H9 (cell line): ENCODE measurements at regions not wholly inside any gene's neighbourhood (a gene's known extent, or its start where the extent isn't known, plus 50 kb on each side); places are given as distances from the start of the nearest gene placed in this dataset.

Experiments used
- DNase-seq: peaks from one replicate; pipeline ENCODE4 v3.0.0-alpha.2; 2017
- H2AFZ ChIP-seq: one replicate; pipeline ENCODE4 v1.6.1; 2013; ENCODE audit warnings: mild to moderate bottlenecking, low read length, control low read depth, moderate library complexity
- H2AK5ac ChIP-seq: 2 replicates; pipeline ENCODE4 v1.6.1; 2013; ENCODE audit warnings: low read length, control low read depth, mixed read lengths; ENCODE audit not compliant: insufficient read length
- H2BK120ac ChIP-seq: one replicate; pipeline ENCODE4 v1.6.1; 2013; ENCODE audit warnings: low read depth, mild to moderate bottlenecking, low read length, control low read depth, inconsistent platforms; ENCODE audit not compliant: poor library complexity, severe bottlenecking
- H2BK12ac ChIP-seq: 2 replicates; pipeline ENCODE4 v1.6.1; 2013; ENCODE audit warnings: low read length, control low read depth, mixed read lengths, low read depth; ENCODE audit not compliant: insufficient read length
- H2BK15ac ChIP-seq: 2 replicates; pipeline ENCODE4 v1.6.1; 2013; ENCODE audit warnings: low read depth, low read length, control low read depth
- H2BK20ac ChIP-seq: one replicate; pipeline ENCODE4 v1.6.1; 2013; ENCODE audit warnings: low read depth, mild to moderate bottlenecking, low read length, control low read depth, inconsistent platforms; ENCODE audit not compliant: poor library complexity, severe bottlenecking
- H2BK5ac ChIP-seq: 2 replicates; pipeline ENCODE4 v1.6.1; 2013; ENCODE audit warnings: low read length, control low read depth, mixed read lengths; ENCODE audit not compliant: insufficient read length
- H3K14ac ChIP-seq: 2 replicates; pipeline ENCODE4 v1.6.1; 2013; ENCODE audit warnings: low read length, control low read depth; ENCODE audit not compliant: insufficient read depth
- H3K18ac ChIP-seq: 2 replicates; pipeline ENCODE4 v1.6.1; 2013; ENCODE audit warnings: low read depth, mild to moderate bottlenecking, mixed read lengths, low read length, control low read depth; ENCODE audit not compliant: insufficient read length
- H3K23ac ChIP-seq: 2 replicates; pipeline ENCODE4 v1.6.1; 2013; ENCODE audit warnings: low read length, control low read depth, mixed read lengths, low read depth; ENCODE audit not compliant: insufficient read length
- H3K23me2 ChIP-seq: 2 replicates; pipeline ENCODE4 v1.6.1; 2013; ENCODE audit warnings: low read depth, mild to moderate bottlenecking, mixed read lengths, low read length, control low read depth; ENCODE audit not compliant: insufficient read length, poor library complexity, severe bottlenecking
- H3K27ac ChIP-seq: 2 replicates; pipeline ENCODE4 v1.5.1; 2013; ENCODE audit warnings: low read length, control low read depth, mixed read lengths, low read depth; ENCODE audit not compliant: insufficient read length
- H3K27me3 ChIP-seq: 2 replicates; pipeline ENCODE4 v1.6.1; 2013; ENCODE audit warnings: low read length, control low read depth, inconsistent platforms; ENCODE audit not compliant: insufficient read depth
- H3K4ac ChIP-seq: 2 replicates; pipeline ENCODE4 v1.6.1; 2013; ENCODE audit warnings: low read depth, mild to moderate bottlenecking, control low read depth, inconsistent platforms, low read length, moderate library complexity
- H3K4me1 ChIP-seq: 2 replicates; pipeline ENCODE4 v1.6.1; 2013; ENCODE audit warnings: low read length, control low read depth, inconsistent platforms; ENCODE audit not compliant: insufficient read depth
- H3K4me2 ChIP-seq: 2 replicates; pipeline ENCODE4 v1.6.1; 2013; ENCODE audit warnings: low read length, control low read depth, mixed read lengths; ENCODE audit not compliant: insufficient read length, insufficient read depth
- H3K56ac ChIP-seq: 2 replicates; pipeline ENCODE4 v1.6.1; 2013; ENCODE audit warnings: low read depth, mild to moderate bottlenecking, mixed read lengths, low read length, control low read depth; ENCODE audit not compliant: insufficient read length
- H3K79me1 ChIP-seq: 2 replicates; pipeline ENCODE4 v1.6.1; 2013; ENCODE audit warnings: low read depth, mild to moderate bottlenecking, moderate library complexity, low read length, control low read depth, inconsistent platforms; ENCODE audit not compliant: insufficient read depth, poor library complexity, severe bottlenecking
- H3K79me2 ChIP-seq: 2 replicates; pipeline ENCODE4 v1.6.1; 2013; ENCODE audit warnings: low read length, control low read depth, inconsistent platforms; ENCODE audit not compliant: insufficient read depth
- H3K9ac ChIP-seq: 2 replicates; pipeline ENCODE4 v1.6.1; 2013; ENCODE audit warnings: low read length, control low read depth, mixed read lengths; ENCODE audit not compliant: insufficient read length; ENCODE audit errors: extremely low read depth
- H3K9me3 ChIP-seq: one replicate; pipeline ENCODE4 v1.6.1; 2013; ENCODE audit warnings: low read depth, low read length, inconsistent platforms; ENCODE audit not compliant: control insufficient read depth
- H3T11ph ChIP-seq: one replicate; pipeline ENCODE4 v1.6.1; 2013; ENCODE audit warnings: mild to moderate bottlenecking, low read length, control low read depth, inconsistent platforms
- H4K20me1 ChIP-seq: one replicate; pipeline ENCODE4 v1.6.1; 2013; ENCODE audit not compliant: control insufficient read depth, insufficient read length, insufficient read depth
- H4K5ac ChIP-seq: 2 replicates; pipeline ENCODE4 v1.6.1; 2013; ENCODE audit warnings: low read depth, mild to moderate bottlenecking, mixed read lengths, low read length, control low read depth; ENCODE audit not compliant: insufficient read length
- H4K8ac ChIP-seq: replicated peaks from 2 replicates; pipeline ENCODE4 v1.6.1; 2013; ENCODE audit warnings: low read length, control low read depth, mixed read lengths, low read depth; ENCODE audit not compliant: insufficient read length
- H4K91ac ChIP-seq: 2 replicates; pipeline ENCODE4 v1.6.1; 2013; ENCODE audit warnings: low read depth, mild to moderate bottlenecking, moderate library complexity, mixed read lengths, low read length, control low read depth; ENCODE audit not compliant: insufficient read length
- H3K27ac Mint-ChIP-seq, 3 experiments: 2 replicates in 2 of 3; 3 replicates in 1 of 3; pipeline ENCODE4 v1.8.0; 2020 to 2021; ENCODE audit warnings: mixed read lengths in 3 of 3, mild to moderate bottlenecking in 1 of 3, moderate library complexity in 1 of 3
- H3K27me3 Mint-ChIP-seq: 2 replicates; pipeline ENCODE4 v1.8.0; 2021; ENCODE audit warnings: low read depth, mild to moderate bottlenecking, moderate library complexity, mixed read lengths
- H3K36me3 Mint-ChIP-seq, 3 experiments: 2 replicates in 2 of 3; 3 replicates in 1 of 3; pipeline ENCODE4 v1.8.0; 2020 to 2021; ENCODE audit warnings: low read depth in 3 of 3, mixed read lengths in 3 of 3; ENCODE audit not compliant: insufficient read depth in 1 of 3
- H3K4me1 Mint-ChIP-seq, 2 experiments: 2 replicates each; pipeline ENCODE4 v1.8.0; 2020; ENCODE audit warnings: mixed read lengths in 2 of 2
- H3K4me3 Mint-ChIP-seq, 2 experiments: 2 replicates in 1 of 2; 3 replicates in 1 of 2; pipeline ENCODE4 v1.8.0; 2020 to 2021; ENCODE audit warnings: mild to moderate bottlenecking in 2 of 2, mixed read lengths in 2 of 2, moderate library complexity in 1 of 2
- H3K9me3 Mint-ChIP-seq, 2 experiments: 2 replicates in 1 of 2; 3 replicates in 1 of 2; pipeline ENCODE4 v1.8.0; 2020; ENCODE audit warnings: mild to moderate bottlenecking in 2 of 2, mixed read lengths in 2 of 2, moderate library complexity in 1 of 2
- WGBS: extraction: QIAGEN DNeasy Blood & Tissue Kit; methylation state at CpG from one replicate; pipeline ENCODE4 v1.1.7; 2013; ENCODE audit warnings: missing lambda C conversion rate, low lambda C conversion rate, mixed read lengths; ENCODE audit not compliant: insufficient read length; ENCODE audit errors: extremely low coverage; 5-methylcytosine and 5-hydroxymethylcytosine counted together
- TF ChIP-seq, protein P1 (sequence below): fragments of 200-600 bp; sonication (generic); conservative IDR thresholded peaks from 3 replicates; pipeline ENCODE4 v1.8.0; 2021; ENCODE audit warnings: antibody characterized with exemption, mild to moderate bottlenecking

DNA sequence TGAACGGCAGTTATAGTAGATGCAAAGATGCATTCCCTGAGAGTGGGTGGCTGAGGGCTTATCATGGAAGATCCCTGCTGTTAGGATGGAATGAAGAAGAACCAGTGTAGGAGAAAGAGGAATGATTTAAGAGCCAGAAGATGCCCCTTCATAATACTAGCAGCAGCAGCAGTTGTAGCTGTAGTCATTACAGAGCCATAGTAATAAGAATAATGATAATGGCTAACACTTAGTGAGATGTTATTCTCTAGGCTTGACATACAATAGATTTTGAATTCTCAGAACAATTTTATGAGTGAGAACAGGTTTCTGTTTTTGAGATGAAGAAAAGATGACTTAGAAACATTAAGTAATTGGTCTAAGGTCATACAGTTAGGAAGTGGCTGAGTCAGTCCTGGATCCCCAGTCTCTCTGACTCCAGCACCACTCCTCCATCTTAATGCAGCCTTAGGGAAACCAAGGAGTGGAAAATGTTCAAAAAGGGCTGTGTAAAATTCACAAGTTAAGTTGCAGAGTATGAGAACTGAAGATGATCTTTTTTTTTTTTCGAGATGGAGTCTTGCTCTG is 459.4 kb upstream of the SGCD start:
- H2AFZ ChIP-seq, result no peak overlapping the region
- no peak overlapping the region for H4K5ac ChIP-seq
- no peak overlapping the region for H4K8ac ChIP-seq
- no peaks in the 10 kb centered on the region for H3K79me2 ChIP-seq
- TF ChIP-seq, protein P1, sequence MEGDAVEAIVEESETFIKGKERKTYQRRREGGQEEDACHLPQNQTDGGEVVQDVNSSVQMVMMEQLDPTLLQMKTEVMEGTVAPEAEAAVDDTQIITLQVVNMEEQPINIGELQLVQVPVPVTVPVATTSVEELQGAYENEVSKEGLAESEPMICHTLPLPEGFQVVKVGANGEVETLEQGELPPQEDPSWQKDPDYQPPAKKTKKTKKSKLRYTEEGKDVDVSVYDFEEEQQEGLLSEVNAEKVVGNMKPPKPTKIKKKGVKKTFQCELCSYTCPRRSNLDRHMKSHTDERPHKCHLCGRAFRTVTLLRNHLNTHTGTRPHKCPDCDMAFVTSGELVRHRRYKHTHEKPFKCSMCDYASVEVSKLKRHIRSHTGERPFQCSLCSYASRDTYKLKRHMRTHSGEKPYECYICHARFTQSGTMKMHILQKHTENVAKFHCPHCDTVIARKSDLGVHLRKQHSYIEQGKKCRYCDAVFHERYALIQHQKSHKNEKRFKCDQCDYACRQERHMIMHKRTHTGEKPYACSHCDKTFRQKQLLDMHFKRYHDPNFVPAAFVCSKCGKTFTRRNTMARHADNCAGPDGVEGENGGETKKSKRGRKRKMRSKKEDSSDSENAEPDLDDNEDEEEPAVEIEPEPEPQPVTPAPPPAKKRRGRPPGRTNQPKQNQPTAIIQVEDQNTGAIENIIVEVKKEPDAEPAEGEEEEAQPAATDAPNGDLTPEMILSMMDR, result no peak
- Mint-ChIP-seq H3K27me3 (no peaks in the 10 kb centered on the region; the same call in 1 of the 2 replicates), H3K36me3 (no peaks in the 10 kb centered on the region), H3K9me3 (no peaks in the 10 kb centered on the region), H3K4me3 (no peak overlapping the region), H3K4me1 (no peaks in the 10 kb centered on the region), H3K27ac (no peak overlapping the region)
- H4K20me1 ChIP-seq, result no peaks in the 10 kb centered on the region
- no peak overlapping the region for H2BK12ac ChIP-seq
- H3K23me2 ChIP-seq, result no peaks in the 10 kb centered on the region
- H3K27me3 ChIP-seq, result no peaks in the 10 kb centered on the region
- no peak overlapping the region for H4K91ac ChIP-seq
- no peak overlapping the region for H3K23ac ChIP-seq
- H3K27ac ChIP-seq, result no peak overlapping the region
- H3K56ac ChIP-seq, result no peak overlapping the region
- H2BK20ac ChIP-seq, result no peak overlapping the region
- H3K9me3 ChIP-seq, result no peaks in the 10 kb centered on the region
- H3K4ac ChIP-seq, result no peak overlapping the region
- no peak overlapping the region for H2BK120ac ChIP-seq
- WGBS, result no CpG with 5 or more reads among the region's 2 CpGs
- DNase-seq, result no peak
- no peak overlapping the region for H2AK5ac ChIP-seq
- H3K14ac ChIP-seq, result no peak overlapping the region
- H2BK15ac ChIP-seq, result no peak overlapping the region
- H3K18ac ChIP-seq, result no peak overlapping the region
- H2BK5ac ChIP-seq, result no peak overlapping the region
- no peak overlapping the region for H3T11ph ChIP-seq
- no peak overlapping the region for H3K4me2 ChIP-seq
- H3K9ac ChIP-seq, result no peak overlapping the region
- H3K4me1 ChIP-seq, result no peaks in the 10 kb centered on the region
- no peaks in the 10 kb centered on the region for H3K79me1 ChIP-seq
